Keratinocyte (primary cell): ENCODE measurements at regions not wholly inside any gene's neighbourhood (a gene's known extent, or its start where the extent isn't known, plus 50 kb on each side); places are given as distances from the start of the nearest gene placed in this dataset.
A peak's percentile ranks its signal among the peaks of the same experiment; 100 is the strongest.

Experiments
- DNase-seq: peaks from one replicate; pipeline ENCODE4 v3.0.0-alpha.2; 2011; ENCODE audit warnings: low read depth, missing footprints, low spot score
- FAIRE-seq: peaks from 2 replicates; lab custom pipeline; 2011; peaks lifted over from hg19 to GRCh38; lab: Jason Lieb, UNC
- H2AFZ ChIP-seq: 2 replicates; pipeline ENCODE4 v1.6.0; 2012; ENCODE audit warnings: low read length, control low read depth, inconsistent platforms; ENCODE audit not compliant: control insufficient read depth
- H3K27ac ChIP-seq: 2 replicates; pipeline ENCODE4 v1.5.1; 2011; ENCODE audit warnings: low read length; ENCODE audit not compliant: control insufficient read depth, insufficient read depth
- H3K27me3 ChIP-seq: 3 replicates; pipeline ENCODE4 v1.6.0; 2011; ENCODE audit warnings: low read length; ENCODE audit not compliant: control insufficient read depth, insufficient read depth; ENCODE audit errors: extremely low read depth
- H3K36me3 ChIP-seq, 2 experiments: 2 replicates in 1 of 2; 3 replicates in 1 of 2; pipeline ENCODE4 v1.5.1; 2011; ENCODE audit warnings: low read length in 2 of 2, mild to moderate bottlenecking in 1 of 2; ENCODE audit not compliant: control insufficient read depth in 2 of 2, insufficient read depth in 2 of 2; ENCODE audit errors: extremely low read depth in 1 of 2
- H3K4me1 ChIP-seq: 3 replicates; pipeline ENCODE4 v1.5.1; 2011; ENCODE audit warnings: low read length; ENCODE audit not compliant: control insufficient read depth, insufficient read depth; ENCODE audit errors: extremely low read depth
- H3K4me2 ChIP-seq: 3 replicates; pipeline ENCODE4 v1.6.0; 2011; ENCODE audit warnings: low read depth, low read length; ENCODE audit not compliant: control insufficient read depth, insufficient read depth; ENCODE audit errors: extremely low read depth
- H3K4me3 ChIP-seq, 3 experiments: fragments of 200-600 bp in 1 of 3; sonication (generic) in 1 of 3; 2 replicates in 2 of 3; 3 replicates in 1 of 3; pipeline ENCODE4 v1.5.1; 2011 to 2016; ENCODE audit warnings: low read length in 3 of 3, mild to moderate bottlenecking in 3 of 3, control low read depth in 2 of 3, inconsistent platforms in 1 of 3, low read depth in 1 of 3, mixed read lengths in 1 of 3, mixed run types in 1 of 3, moderate library complexity in 1 of 3; ENCODE audit not compliant: control insufficient read depth in 2 of 3, insufficient read depth in 2 of 3; ENCODE audit errors: extremely low read depth in 1 of 3
- H3K79me2 ChIP-seq: 2 replicates; pipeline ENCODE4 v1.6.0; 2012; ENCODE audit warnings: low read length; ENCODE audit not compliant: control insufficient read depth, insufficient read depth
- H3K9ac ChIP-seq: 3 replicates; pipeline ENCODE4 v1.6.0; 2011; ENCODE audit warnings: low read length; ENCODE audit not compliant: control insufficient read depth, insufficient read depth; ENCODE audit errors: extremely low read depth
- H3K9me1 ChIP-seq: 3 replicates; pipeline ENCODE4 v1.6.0; 2011; ENCODE audit warnings: low read length; ENCODE audit not compliant: control insufficient read depth, insufficient read depth; ENCODE audit errors: extremely low read depth
- H3K9me3 ChIP-seq: 2 replicates; pipeline ENCODE4 v1.5.1; 2012; ENCODE audit warnings: low read depth, low read length; ENCODE audit not compliant: control insufficient read depth
- H4K20me1 ChIP-seq: 3 replicates; pipeline ENCODE4 v1.6.0; 2011; ENCODE audit warnings: low read length; ENCODE audit not compliant: control insufficient read depth, insufficient read depth; ENCODE audit errors: extremely low read depth
- CTCF ChIP-seq, 3 experiments: IDR thresholded peaks in 1 of 3; conservative IDR thresholded peaks in 1 of 3; optimal IDR thresholded peaks in 1 of 3; 2 replicates in 2 of 3; 3 replicates in 1 of 3; pipeline versions ENCODE3 to v1.5.1; 2011; ENCODE audit warnings: low read length in 3 of 3, mild to moderate bottlenecking in 3 of 3, moderate library complexity in 2 of 3, control low read depth in 1 of 3, inconsistent platforms in 1 of 3; ENCODE audit not compliant: insufficient read depth in 2 of 3; ENCODE audit errors: extremely low read depth in 1 of 3
- EZH2 ChIP-seq: IDR thresholded peaks from one replicate; pipeline ENCODE4 v1.6.1; 2012; ENCODE audit warnings: inconsistent platforms, mild to moderate bottlenecking, low read length, moderate library complexity
- dilution Hi-C: fragments of 300-500 bp; cut with MboI; formaldehyde crosslinking; loops from one replicate; pipeline ENCODE4 v1.7.0; 2020; ENCODE audit warnings: low sequenced_read_pairs; ENCODE audit not compliant: extremely low pct_ligation_motif_present

GRCh38 chr4:24470666-24471485 lies 113.5 kb downstream of the DHX15 start:
- Histone ChIP-seq H3K79me2 (no peaks in the 10 kb centered on the region), H3K4me2 (peak overlapping the region; percentile 85), H3K9me3 (no peaks in the 10 kb centered on the region), H2AFZ (peak overlapping the region; percentile 47), H3K4me1 (peaks cover 17% of the 10 kb centered on the region), H3K9ac (peak overlapping the region; percentile 37), H3K27me3 (peaks cover 36% of the 10 kb centered on the region), H4K20me1 (no peaks in the 10 kb centered on the region), H3K4me3 (peak overlapping the region; percentile 41 to 65 (median 65)), H3K27ac (no peak overlapping the region), H3K9me1 (no peaks in the 10 kb centered on the region), H3K36me3 (no peaks in the 10 kb centered on the region)
- dilution Hi-C loops, result no loop called here
- DNase-seq (no peak), FAIRE-seq (no peak)
- TF ChIP-seq EZH2 (no peak), CTCF (optimal IDR thresholded peaks at IDR 0.05 in 1 of 3, IDR thresholded peaks at IDR 0.05 in 1 of 3, conservative IDR thresholded peaks at IDR 0.05 in 1 of 3; ENCODE audit: extremely low read depth in 1 of 3, insufficient read depth in 2 of 3, low read length in 3 of 3) (no peak)

- H3K27ac ChIP-seq, result no peak overlapping the region
- TF ChIP-seq CTCF (optimal IDR thresholded peaks at IDR 0.05 in 1 of 3, IDR thresholded peaks at IDR 0.05 in 1 of 3, conservative IDR thresholded peaks at IDR 0.05 in 1 of 3; ENCODE audit: extremely low read depth in 1 of 3, insufficient read depth in 2 of 3, low read length in 3 of 3) (no peak), EZH2 (no peak)
- FAIRE-seq (no peak), DNase-seq (no peak)
- H3K9me1 ChIP-seq, result no peaks in the 10 kb centered on the region
- H4K20me1 ChIP-seq, result no peaks in the 10 kb centered on the region
- H2AFZ ChIP-seq, result no peak overlapping the region
- H3K27me3 ChIP-seq, result peaks cover 38% of the 10 kb centered on the region
- H3K4me1 ChIP-seq, result peaks cover 14% of the 10 kb centered on the region
- H3K36me3 ChIP-seq, result no peaks in the 10 kb centered on the region
- no peak overlapping the region for H3K4me2 ChIP-seq
- H3K9me3 ChIP-seq, result no peaks in the 10 kb centered on the region
- no peak overlapping the region for H3K9ac ChIP-seq
- dilution Hi-C loops, result no loop called here
- no peaks in the 10 kb centered on the region for H3K79me2 ChIP-seq
- no peak overlapping the region for H3K4me3 ChIP-seq
These were observed 116.3 kb downstream of the DHX15 start for GRCh38 chr4:24468071-24468470.
